ENCODE measurements at regions not wholly inside any gene's neighbourhood (a gene's known extent, or its start where the extent isn't known, plus 50 kb on each side); places are given as distances from the start of the nearest gene placed in this dataset.
"Not testable (repeated sequence)": the region's sequence is repeated elsewhere in the genome, so short reads cannot be mapped to it uniquely, and the experiment has no call there.

GRCh38 chr5:89307972-89308371 is 425.0 kb upstream of the MEF2C start:
- no peak for TF ChIP-seq CTCF (conservative IDR thresholded peaks at IDR 0.05; ENCODE audit: low read depth, low read length)
- H3K4me3 ChIP-seq (ENCODE audit: low read depth, low read length): no peak overlapping the region
- no peak for DNase-seq (ENCODE audit: low read depth)

- not testable (repeated sequence) for DNase-seq (ENCODE audit: low read depth)
Measured at GRCh38 chr5:89307141-89307540, 424.2 kb upstream of the MEF2C start.

GRCh38 chr5:89303033-89303480 is 420.1 kb upstream of the MEF2C start:
- H3K4me3 ChIP-seq (ENCODE audit: low read depth, low read length): no peak overlapping the region
- no peak for TF ChIP-seq CTCF (conservative IDR thresholded peaks at IDR 0.05; ENCODE audit: low read depth, low read length)
- DNase-seq (ENCODE audit: low read depth): no peak

More at GRCh38 chr5:89307141-89307540, 424.2 kb upstream of the MEF2C start:
- H3K4me3 ChIP-seq (ENCODE audit: low read depth, low read length): not testable (repeated sequence)

- no peak overlapping the region for H3K4me3 ChIP-seq (ENCODE audit: low read depth, low read length)
- DNase-seq (ENCODE audit: low read depth): no peak
- TF ChIP-seq CTCF (conservative IDR thresholded peaks at IDR 0.05; ENCODE audit: low read depth, low read length): no peak
Measured at GRCh38 chr5:89302102-89302891, 419.3 kb upstream of the MEF2C start.

- DNase-seq (ENCODE audit: low read depth): no peak
- H3K4me3 ChIP-seq (ENCODE audit: low read depth, low read length): no peak overlapping the region
- no peak for TF ChIP-seq CTCF (conservative IDR thresholded peaks at IDR 0.05; ENCODE audit: low read depth, low read length)
Measured at GRCh38 chr5:89301321-89302025, 418.5 kb upstream of the MEF2C start.

GRCh38 chr5:89300426-89300970 is 417.5 kb upstream of the MEF2C start:
- TF ChIP-seq CTCF (conservative IDR thresholded peaks at IDR 0.05; ENCODE audit: low read depth, low read length): no peak
- DNase-seq (ENCODE audit: low read depth): no peak
- H3K4me3 ChIP-seq (ENCODE audit: low read depth, low read length): no peak overlapping the region

- TF ChIP-seq CTCF (conservative IDR thresholded peaks at IDR 0.05; ENCODE audit: low read depth, low read length): no peak
- DNase-seq (ENCODE audit: low read depth): no peak
- H3K4me3 ChIP-seq (ENCODE audit: low read depth, low read length): no peak overlapping the region
Measured at GRCh38 chr5:89299998-89300397, 417.0 kb upstream of the MEF2C start.
